Activated CD8-positive, alpha-beta memory T cell treated with anti-CD3 and anti-CD28 coated beads for 36 hours (primary cell): ENCODE measurements at regions not wholly inside any gene's neighbourhood (a gene's known extent, or its start where the extent isn't known, plus 50 kb on each side); places are given as distances from the start of the nearest gene placed in this dataset.

Experiments used
- CTCF ChIA-PET: fragments of 350-600 bp; sonication (Branson Sonifier 250); formaldehyde crosslinking; loops from one replicate; lab custom pipeline; 2021; ENCODE audit warnings: antibody characterized with exemption; lab: Charles Lee
- POLR2A ChIA-PET: fragments of 350-600 bp; sonication (Branson Sonifier 250); formaldehyde crosslinking; loops from one replicate; lab custom pipeline; 2021; ENCODE audit warnings: antibody characterized with exemption; lab: Charles Lee

DNA sequence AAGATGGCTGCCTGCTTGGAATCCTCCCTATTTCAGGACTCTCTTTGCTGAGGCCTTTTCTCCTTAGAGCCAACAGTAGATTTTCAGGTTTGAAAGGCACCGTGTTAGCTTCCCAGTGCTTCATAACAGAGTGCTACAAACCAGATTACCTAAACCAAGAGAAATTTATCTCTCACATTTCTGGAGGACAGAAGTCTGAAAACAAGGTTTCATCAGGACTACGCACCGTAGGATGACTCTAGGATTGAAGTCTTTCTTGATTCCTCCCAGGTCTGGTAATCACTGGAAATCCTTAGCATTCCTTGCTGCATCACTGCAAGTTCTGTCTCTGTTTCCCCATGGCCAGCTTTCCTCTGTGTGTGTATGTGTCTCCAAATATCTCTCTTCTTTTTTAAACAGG is 508.4 kb upstream of the GJE1 start:
- CTCF ChIA-PET = no interaction called here
- POLR2A ChIA-PET = no interaction called here

DNA sequence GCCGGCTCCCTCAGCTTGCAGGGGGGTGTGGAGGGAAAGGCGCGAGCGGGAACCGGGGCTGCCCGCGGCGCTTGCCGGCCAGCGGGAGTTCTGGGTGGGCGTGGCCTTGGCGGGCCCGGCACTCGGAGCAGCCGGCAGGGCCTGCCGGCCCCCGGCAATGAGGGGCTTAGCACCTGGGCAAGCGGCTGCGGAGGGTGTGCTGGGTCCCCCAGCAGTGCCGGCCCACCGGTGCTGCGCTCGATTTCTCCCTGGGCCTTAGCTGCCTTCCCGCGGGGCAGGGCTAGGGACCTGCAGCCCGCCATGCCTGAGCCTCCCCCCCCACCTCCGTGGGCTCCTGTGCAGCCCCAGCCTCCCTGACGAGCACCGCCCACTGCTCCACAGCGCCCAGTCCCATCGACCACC is 514.5 kb upstream of the GJE1 start:
- ChIA-PET POLR2A (no interaction called here), CTCF (no interaction called here)

DNA sequence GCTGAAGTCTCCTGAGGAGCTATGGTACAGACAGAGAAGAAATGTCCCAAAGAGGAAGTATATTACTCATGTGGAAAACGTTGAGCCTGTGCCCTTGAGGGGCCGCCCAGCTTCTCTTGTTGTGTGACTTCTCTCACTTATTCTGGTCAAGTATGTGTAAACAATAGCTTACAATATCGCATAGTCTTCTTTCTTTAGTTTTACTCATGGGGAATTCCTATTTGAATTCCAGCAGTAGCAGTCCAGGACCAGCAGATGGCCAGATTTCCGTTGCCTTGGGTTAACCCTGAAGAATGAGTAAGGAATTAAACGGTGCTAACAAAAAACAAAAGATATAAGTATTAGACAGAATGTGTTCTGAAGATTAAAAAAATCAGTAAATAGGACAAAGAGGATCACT is 522.0 kb upstream of the GJE1 start:
- ChIA-PET CTCF (no interaction called here), POLR2A (no interaction called here)

GRCh38 chr6:141607956-141608355 is 524.8 kb upstream of the GJE1 start:
- POLR2A ChIA-PET = no interaction called here
- CTCF ChIA-PET = no interaction called here

DNA sequence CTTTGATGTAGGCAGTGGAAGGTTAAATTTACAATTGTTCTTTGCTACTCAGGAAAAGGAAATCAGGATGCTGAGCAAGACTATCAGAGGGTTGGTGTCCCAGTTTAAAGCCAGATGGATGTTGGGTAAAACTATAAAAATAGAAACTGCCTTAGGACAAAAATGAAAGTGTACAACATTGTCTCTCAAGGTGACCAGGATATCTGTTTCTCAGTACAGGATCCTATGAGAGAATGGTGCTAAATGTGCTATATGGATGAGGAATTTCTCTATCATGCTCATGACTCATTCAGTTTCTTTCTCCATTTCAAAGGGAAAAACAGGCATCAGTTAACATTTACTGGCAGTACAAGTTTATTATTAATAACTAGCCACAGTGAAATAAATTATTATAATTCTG is 534.2 kb upstream of the GJE1 start:
- ChIA-PET POLR2A (no interaction called here), CTCF (no interaction called here)

- CTCF ChIA-PET = no interaction called here
- POLR2A ChIA-PET = no interaction called here
Observed at GRCh38 chr6:141594874-141595273, 537.9 kb upstream of the GJE1 start.

DNA sequence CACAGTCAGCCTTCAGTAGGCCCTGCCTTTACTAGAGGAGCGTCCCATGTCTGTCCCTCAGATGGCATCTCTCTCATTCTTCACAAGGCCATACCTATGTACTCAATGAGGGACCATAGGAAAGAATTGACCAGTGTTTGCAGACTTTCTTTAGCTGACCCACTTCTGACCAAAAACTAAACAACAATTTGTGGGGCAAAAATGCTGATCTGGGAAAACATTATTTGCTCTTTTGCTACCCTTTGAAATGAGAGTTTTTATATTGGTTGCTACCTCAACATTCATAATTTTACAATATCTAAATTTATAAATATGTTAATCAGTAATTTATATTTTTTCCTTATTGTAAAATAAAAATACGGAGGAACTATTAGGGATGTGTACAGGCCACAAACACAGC is 539.4 kb upstream of the GJE1 start:
- ChIA-PET POLR2A (no interaction called here), CTCF (no interaction called here)

DNA sequence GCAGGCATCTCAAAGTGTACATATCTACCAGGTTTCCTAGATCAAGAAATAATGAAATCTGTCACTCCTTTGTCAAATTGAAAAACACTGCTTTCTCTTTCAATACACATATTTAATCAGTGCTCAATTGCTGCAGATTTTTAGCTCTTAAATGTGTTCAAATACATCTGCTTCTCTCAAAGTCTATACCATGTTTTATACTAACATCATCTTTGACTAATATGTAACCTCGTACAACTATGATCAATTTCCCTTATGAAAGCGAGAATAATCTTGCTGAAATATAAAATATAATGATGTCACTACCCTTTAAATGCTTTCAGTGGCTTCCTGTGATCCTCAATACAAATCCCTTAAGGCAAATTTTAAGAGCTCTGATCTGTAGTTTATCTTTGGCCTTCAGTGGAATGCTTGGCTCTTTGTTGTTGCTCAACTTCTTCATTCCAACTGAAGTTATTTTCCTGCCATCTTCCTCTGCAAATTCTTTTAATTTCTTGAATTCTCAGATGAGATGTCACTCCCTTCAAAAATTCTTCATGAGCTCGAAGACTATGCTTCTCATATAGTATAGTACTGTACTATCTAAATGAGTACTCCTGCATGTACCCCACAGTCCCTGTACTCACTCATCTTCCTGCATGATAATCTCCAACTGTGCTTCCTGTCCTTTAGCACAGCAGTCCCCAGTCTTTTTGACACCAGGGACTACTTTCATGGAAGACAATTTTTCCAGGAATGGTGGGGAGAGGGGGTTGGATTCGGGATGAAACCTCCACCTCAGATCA is 545.1 kb upstream of the GJE1 start:
- ChIA-PET POLR2A (no interaction called here), CTCF (no interaction called here)

DNA sequence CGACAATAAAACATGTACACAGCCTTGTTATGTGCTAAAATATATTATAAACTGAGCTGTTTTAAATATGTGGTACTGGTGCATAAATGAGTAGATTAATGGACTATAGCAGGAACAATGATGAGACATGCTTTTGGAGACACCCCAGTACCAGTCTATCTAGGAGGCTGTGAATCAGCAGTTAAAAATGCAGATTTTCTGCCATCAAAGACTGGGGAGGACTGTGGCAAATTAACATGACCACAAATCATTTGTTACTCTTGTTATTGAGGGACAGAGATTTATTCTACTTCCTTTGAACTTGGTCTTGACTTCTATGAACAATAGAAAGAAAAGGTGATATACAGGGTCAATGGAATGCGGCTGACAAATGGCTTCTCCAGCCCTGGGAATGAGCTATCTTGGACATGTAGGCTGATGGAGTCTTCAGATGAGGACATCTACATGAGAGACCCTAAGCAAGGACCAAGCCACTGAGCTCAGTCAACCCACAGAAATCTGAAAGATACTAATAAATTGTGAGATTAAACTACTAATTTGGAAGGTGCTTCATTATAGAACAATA is 551.7 kb upstream of the GJE1 start:
- POLR2A ChIA-PET = no interaction called here

GRCh38 chr6:141580131-141580530 is 552.6 kb upstream of the GJE1 start:
- POLR2A ChIA-PET = no interaction called here
- CTCF ChIA-PET = no interaction called here

More for the DNA sequence above, 551.7 kb upstream of the GJE1 start:
- CTCF ChIA-PET = no interaction called here

GRCh38 chr6:141576751-141577150 is 556.0 kb upstream of the GJE1 start:
- POLR2A ChIA-PET = no interaction called here
- CTCF ChIA-PET = no interaction called here

DNA sequence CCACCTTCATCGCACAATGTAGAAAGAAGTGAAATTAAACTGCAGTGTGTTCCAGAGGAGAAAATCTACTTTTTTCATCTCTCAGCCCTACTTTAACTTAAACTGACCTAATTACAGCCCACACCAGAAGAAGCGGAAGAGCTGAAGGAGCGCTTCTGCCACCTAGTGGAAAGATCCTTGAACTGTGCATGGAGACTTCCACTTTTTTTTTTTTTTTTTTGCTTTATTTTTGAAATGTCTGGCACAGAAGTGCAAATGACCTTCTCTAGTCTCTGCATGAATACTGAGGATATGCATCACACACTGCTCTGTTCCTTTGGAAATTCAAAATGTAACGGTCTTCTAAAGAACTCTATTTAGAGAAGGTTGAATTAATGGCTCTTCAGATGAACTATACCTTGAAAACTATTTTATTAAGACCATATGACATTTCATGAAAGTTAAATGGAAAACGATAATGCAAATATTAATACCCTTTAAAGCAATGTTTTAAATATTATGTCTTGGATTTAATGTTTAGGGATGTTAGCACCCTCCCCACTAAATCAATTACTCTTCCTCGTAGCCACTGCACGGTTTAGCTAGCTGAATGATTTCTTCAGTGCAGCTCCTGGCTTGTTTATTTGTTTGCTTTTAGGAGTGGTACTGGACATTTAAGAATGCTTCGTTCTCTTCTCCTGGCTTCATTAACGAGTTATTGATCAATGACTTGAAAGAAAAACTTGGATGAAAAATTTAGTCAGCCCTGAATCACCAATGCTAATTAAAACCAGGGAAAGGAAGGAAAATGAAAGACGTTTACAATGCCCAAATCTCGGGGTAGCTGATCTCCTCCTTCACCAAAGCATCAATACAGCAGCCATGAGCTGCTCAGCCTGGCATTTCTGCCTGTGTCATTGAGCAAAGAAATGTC is 569.6 kb upstream of the GJE1 start:
- ChIA-PET POLR2A (no interaction called here), CTCF (interaction anchor here (0.6 kb wide), 1 partner anchor 362 kb away, joined by 3 read pairs; no protein-coding TSS in a partner anchor)

DNA sequence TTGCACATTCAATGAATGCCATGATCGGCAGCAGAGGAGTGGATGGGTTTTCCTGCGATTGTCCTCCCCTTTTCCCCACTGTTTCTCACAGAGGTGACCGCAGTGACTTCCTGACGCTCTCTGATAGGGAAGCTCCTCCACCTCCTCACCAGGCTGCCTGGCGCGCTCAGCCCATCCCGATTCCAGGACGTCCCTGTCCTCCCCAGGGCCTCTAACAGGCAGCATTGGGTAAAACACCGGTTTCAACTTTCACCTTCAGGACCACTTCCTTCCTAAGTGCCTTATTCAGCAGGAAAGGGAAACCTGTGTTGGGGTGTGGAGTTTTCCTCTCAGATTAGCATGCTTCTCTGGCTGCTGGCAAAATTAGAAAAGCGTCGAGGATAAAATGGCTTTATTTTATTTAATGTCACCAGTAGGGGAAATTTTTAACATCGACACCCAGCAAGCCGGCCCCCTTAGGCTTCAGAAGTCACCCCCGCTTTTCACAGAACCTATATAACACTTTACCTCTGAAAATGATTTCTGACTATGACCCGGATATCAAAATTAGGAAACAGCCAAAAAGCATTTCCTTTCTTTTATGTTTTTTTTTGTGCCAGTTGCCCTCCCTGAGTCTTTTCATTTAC is 570.4 kb upstream of the GJE1 start:
- CTCF ChIA-PET = interaction anchor here (0.6 to 1.0 kb wide), 2 partner anchors 13 to 361 kb away, joined by 3 read pairs; no protein-coding TSS in a partner anchor
- POLR2A ChIA-PET = no interaction called here

- ChIA-PET POLR2A (no interaction called here), CTCF (no interaction called here)
Observed at GRCh38 chr6:141561154-141561553, 571.6 kb upstream of the GJE1 start.

- CTCF ChIA-PET = no interaction called here
- POLR2A ChIA-PET = no interaction called here
Observed at GRCh38 chr6:141552463-141552862, 580.3 kb upstream of the GJE1 start.

DNA sequence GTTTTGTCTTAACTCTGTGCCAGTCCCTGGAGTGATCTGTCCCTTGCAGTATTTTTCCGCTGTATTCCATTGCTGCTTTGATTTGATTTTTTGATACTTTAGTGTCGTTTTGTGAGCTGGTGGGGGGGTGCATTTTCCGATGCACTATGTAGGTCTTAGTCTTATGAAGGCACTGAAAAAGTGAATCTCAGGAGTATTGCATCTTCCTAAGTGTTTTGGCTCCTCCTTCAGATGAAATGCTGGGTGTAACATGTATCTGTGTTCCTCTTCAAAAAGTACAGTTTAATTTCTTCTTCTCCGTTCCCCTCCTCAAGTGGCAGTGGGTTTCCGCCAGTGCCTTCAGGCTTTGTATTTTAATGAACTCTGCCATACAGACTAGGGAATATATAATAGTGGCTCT is 580.7 kb upstream of the GJE1 start:
- ChIA-PET POLR2A (no interaction called here), CTCF (no interaction called here)

- ChIA-PET POLR2A (no interaction called here), CTCF (no interaction called here)
Observed at GRCh38 chr6:141551318-141551717, 581.4 kb upstream of the GJE1 start.

DNA sequence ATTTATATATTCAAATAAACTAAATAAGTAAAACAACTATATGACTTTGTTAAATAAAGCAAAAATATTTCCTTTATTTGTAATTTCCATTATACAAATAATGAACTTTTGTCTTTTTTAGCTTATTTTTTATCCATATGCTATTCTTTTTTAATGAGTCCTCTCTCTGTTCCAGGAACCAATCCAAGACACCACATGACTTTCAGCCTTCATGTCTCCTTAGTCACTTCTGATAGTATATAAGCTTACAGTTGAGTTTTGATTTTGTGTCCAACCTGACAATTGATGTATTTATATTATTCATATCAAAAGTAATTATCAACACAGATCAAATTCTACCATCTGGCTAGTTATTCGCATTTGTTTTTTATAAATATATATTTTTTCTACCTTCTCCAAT is 582.3 kb upstream of the GJE1 start:
- POLR2A ChIA-PET = no interaction called here
- CTCF ChIA-PET = no interaction called here

GRCh38 chr6:141548966-141549365 is 583.8 kb upstream of the GJE1 start:
- ChIA-PET POLR2A (no interaction called here), CTCF (interaction anchor here (1.3 kb wide), 1 partner anchor 13 kb away, joined by 3 read pairs; no protein-coding TSS in a partner anchor)
